HG03460 (cell line): ENCODE measurements at regions not wholly inside any gene's neighbourhood (a gene's known extent, or its start where the extent isn't known, plus 50 kb on each side); places are given as distances from the start of the nearest gene placed in this dataset.
"Not testable (repeated sequence)": the region's sequence is repeated elsewhere in the genome, so short reads cannot be mapped to it uniquely, and the experiment has no call there.

ENCODE experiments used
- ATAC-seq: cut with Tn5 transposase; IDR thresholded peaks from one replicate; pipeline ENCODE4 v1.9.1; 2021; ENCODE audit not compliant: unreplicated experiment

- no peak for ATAC-seq
Observed at GRCh38 chr6:167707686-167708500, 118.8 kb upstream of the AFDN start.

GRCh38 chr6:167708501-167709094, 118.1 kb upstream of the AFDN start:
- no peak for ATAC-seq

- ATAC-seq = no peak
Observed at GRCh38 chr6:167709196-167709595, 117.5 kb upstream of the AFDN start.

GRCh38 chr6:167709776-167710336, 116.9 kb upstream of the AFDN start:
- not testable (repeated sequence) for ATAC-seq

- ATAC-seq = no peak
Observed at GRCh38 chr6:167710363-167710920, 116.3 kb upstream of the AFDN start.

- no peak for ATAC-seq
Observed at GRCh38 chr6:167711211-167711610, 115.5 kb upstream of the AFDN start.

- ATAC-seq = no peak
Observed at GRCh38 chr6:167711768-167712730, 114.7 kb upstream of the AFDN start.

GRCh38 chr6:167712731-167713475, 113.8 kb upstream of the AFDN start:
- ATAC-seq = no peak

GRCh38 chr6:167714152-167714551, 112.6 kb upstream of the AFDN start:
- no peak for ATAC-seq

GRCh38 chr6:167717455-167717854, 109.3 kb upstream of the AFDN start:
- ATAC-seq = no peak

- ATAC-seq = no peak
Observed at GRCh38 chr6:167717867-167718266, 108.8 kb upstream of the AFDN start.

- ATAC-seq = no peak
Observed at GRCh38 chr6:167719920-167720319, 106.8 kb upstream of the AFDN start.

GRCh38 chr6:167720456-167721285, 106.0 kb upstream of the AFDN start:
- no peak for ATAC-seq

GRCh38 chr6:167721291-167721690, 105.4 kb upstream of the AFDN start:
- no peak for ATAC-seq

GRCh38 chr6:167722634-167723309, 103.9 kb upstream of the AFDN start:
- no peak for ATAC-seq

- no peak for ATAC-seq
Observed at GRCh38 chr6:167726043-167726621, 100.6 kb upstream of the AFDN start.

GRCh38 chr6:167730441-167730840, 96.3 kb upstream of the AFDN start:
- ATAC-seq = no peak

GRCh38 chr6:167731216-167731615, 95.5 kb upstream of the AFDN start:
- no peak for ATAC-seq
